ENCODE measurements at regions not wholly inside any gene's neighbourhood (a gene's known extent, or its start where the extent isn't known, plus 50 kb on each side); places are given as distances from the start of the nearest gene placed in this dataset.

- peaks cover 0 to 13% of the 10 kb centered on the region in 2 experiments; a peak in 3 of 5 replicates for H3K4me1 ChIP-seq (replicated peaks in 1 of 2; ENCODE audit: control insufficient read depth in 2 of 2, insufficient read depth in 2 of 2, low read length in 2 of 2)
- peak overlapping the region in 1 of 2 experiments; percentile 26; a peak in 1 of 4 replicates for H3K9ac ChIP-seq (ENCODE audit: insufficient read depth in 1 of 2, low read depth in 2 of 2, low read length in 2 of 2)
- TF ChIP-seq ZBTB43 (CRISPR knock-in tag; IDR thresholded peaks at IDR 0.05), result no peak
- TF ChIP-seq MAZ (CRISPR knock-in tag; conservative IDR thresholded peaks at IDR 0.05 in 1 of 2, IDR thresholded peaks at IDR 0.05 in 1 of 2), result no peak
- no peak for TF ChIP-seq SMARCA5 (IDR thresholded peaks at IDR 0.05)
- no peak for TF ChIP-seq MTF1 (CRISPR knock-in tag; IDR thresholded peaks at IDR 0.05; ENCODE audit: borderline replicate concordance)
- TF ChIP-seq CEBPB (tag; IDR thresholded peaks at IDR 0.05), result no peak
- TF ChIP-seq ZNF354B (CRISPR knock-in tag; IDR thresholded peaks at IDR 0.05), result no peak
- TF ChIP-seq GTF2E2 (tag; IDR thresholded peaks at IDR 0.05), result no peak
- no peak for TF ChIP-seq JUND (IDR thresholded peaks at IDR 0.05; ENCODE audit: borderline replicate concordance, low read depth, low read length)
- no peak for TF ChIP-seq JUND (tag; IDR thresholded peaks at IDR 0.05; ENCODE audit: borderline replicate concordance, low read depth, low read length)
- no peak for TF ChIP-seq BACH1 (tag; IDR thresholded peaks at IDR 0.05)
- no peak for TF ChIP-seq KDM5B (IDR thresholded peaks at IDR 0.05; ENCODE audit: insufficient replicate concordance, low read depth, low read length)
- no peak for TF ChIP-seq AFF4 (CRISPR knock-in tag; IDR thresholded peaks at IDR 0.05)
- no peak for TF ChIP-seq MXD1 (CRISPR knock-in tag; IDR thresholded peaks at IDR 0.05; ENCODE audit: borderline replicate concordance, poor library complexity, severe bottlenecking)
- TF ChIP-seq ZNF695 (CRISPR knock-in tag; IDR thresholded peaks at IDR 0.05), result no peak
- no peak for TF ChIP-seq IFI16 (CRISPR knock-in tag; IDR thresholded peaks at IDR 0.05)
- TF ChIP-seq POLR2AphosphoS2 (IDR thresholded peaks at IDR 0.05; ENCODE audit: low read length), result no peak
- TF ChIP-seq MCM3 (IDR thresholded peaks at IDR 0.05), result no peak
- no peak for TF ChIP-seq FOS (IDR thresholded peaks at IDR 0.05; ENCODE audit: extremely low read depth, insufficient read length)
- peaks cover 4% of the 10 kb centered on the region for H3K9me1 ChIP-seq (ENCODE audit: control insufficient read depth, insufficient read depth, low read length)
- H3K4me2 ChIP-seq (ENCODE audit: insufficient read depth, low read length), result peak overlapping the region; percentile 23; the same call in 1 of the 2 replicates
- FAIRE-seq (no peak), ATAC-seq (no peak), DNase-seq (ENCODE audit: extremely low read depth in 1 of 4, low spot score in 3 of 4) (no peak)
- H3K9me3 ChIP-seq (replicated peaks; ENCODE audit: control insufficient read depth, insufficient read depth, low read depth, low read length), result no peaks in the 10 kb centered on the region
- no peaks in the 10 kb centered on the region; the same call in 1 of the 2 replicates for H4K20me1 ChIP-seq (replicated peaks; ENCODE audit: control insufficient read depth, insufficient read depth, low read length)
- H3K79me2 ChIP-seq (ENCODE audit: control insufficient read depth, insufficient read depth, low read length), result no peaks in the 10 kb centered on the region
- ChIA-PET POLR2A (interaction anchor here (0.8 kb wide), 1 partner anchor 1411 kb away, joined by 3 read pairs; no protein-coding TSS in a partner anchor), CTCF (ENCODE audit: low intra/inter-chr PET ratio) (no interaction called here)
- H3K27ac ChIP-seq (ENCODE audit: extremely low read depth, low read depth, low read length), result no peak overlapping the region; the same call in 2 of the 3 replicates
- 15% methylated on average over 5 of the region's 5 CpGs for WGBS (ENCODE audit: insufficient coverage, low coverage, missing lambda C conversion rate)
- BruUV-seq (replicated peaks), result no TSS peak
- intact Hi-C loops (cut with micrococcal nuclease), result no loop called here
- H3K27me3 ChIP-seq (ENCODE audit: control insufficient read depth in 2 of 2, insufficient read depth in 2 of 2, low read length in 2 of 2), result peaks cover 11 to 36% of the 10 kb centered on the region in 2 experiments; a peak in 4 of 5 replicates
- H2AFZ ChIP-seq (ENCODE audit: low read depth, low read length), result peak overlapping the region; percentile 61; the same call in 1 of the 2 replicates
- in situ Hi-C loops (cut with MboI), result no loop called here
- no peak overlapping the region for H3K4me3 ChIP-seq
- H3K36me3 ChIP-seq (ENCODE audit: control insufficient read depth, insufficient read depth, low read length), result no peaks in the 10 kb centered on the region
These were observed 86.9 kb downstream of the CRYGS start for GRCh38 chr3:186457236-186457635.

Data from K562 (cell line).